ENCODE measurements at regions not wholly inside any gene's neighbourhood (a gene's known extent, or its start where the extent isn't known, plus 50 kb on each side); places are given as distances from the start of the nearest gene placed in this dataset.

DNA sequence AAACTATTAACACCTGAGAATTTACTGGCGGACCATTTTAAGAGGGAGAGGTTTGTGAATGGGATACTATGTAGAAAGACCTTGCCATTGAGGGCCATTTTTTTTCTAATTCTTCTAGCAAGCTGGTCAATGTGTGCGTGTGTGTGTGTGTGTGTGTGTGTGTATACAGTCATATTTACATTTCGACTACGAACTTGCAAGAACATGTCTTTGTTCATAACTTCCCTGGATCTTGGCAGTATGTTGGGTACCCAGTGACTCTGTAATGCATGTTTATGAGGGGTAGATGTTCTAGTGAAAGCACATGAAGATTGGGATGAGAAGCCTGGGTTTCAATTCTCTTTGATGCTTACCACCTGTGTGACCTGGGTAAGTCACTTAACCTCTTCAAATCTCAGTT is 133.6 kb downstream of the UBE2E3 start:
- no peak for DNase-seq (ENCODE audit: low spot score)

DNA sequence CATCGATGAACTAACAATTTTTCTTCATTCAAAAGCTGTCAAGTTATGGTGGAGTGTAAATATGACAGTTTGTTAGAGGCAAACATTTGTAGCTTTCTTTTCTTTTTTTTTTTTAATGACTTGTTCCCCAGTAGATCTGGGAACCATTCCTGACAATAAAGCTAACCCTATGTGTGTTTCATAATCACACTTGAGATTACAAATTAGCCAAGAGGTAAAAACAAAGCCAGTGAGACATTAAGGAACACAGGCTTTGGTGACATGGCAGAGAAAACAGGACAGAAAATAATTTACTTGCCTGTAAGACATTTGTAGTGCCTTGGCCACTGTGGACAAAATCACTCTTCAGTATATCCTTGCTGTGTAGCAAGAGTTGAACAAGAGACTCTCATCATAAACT is 135.9 kb downstream of the UBE2E3 start:
- no peak for DNase-seq (ENCODE audit: low spot score)

DNA sequence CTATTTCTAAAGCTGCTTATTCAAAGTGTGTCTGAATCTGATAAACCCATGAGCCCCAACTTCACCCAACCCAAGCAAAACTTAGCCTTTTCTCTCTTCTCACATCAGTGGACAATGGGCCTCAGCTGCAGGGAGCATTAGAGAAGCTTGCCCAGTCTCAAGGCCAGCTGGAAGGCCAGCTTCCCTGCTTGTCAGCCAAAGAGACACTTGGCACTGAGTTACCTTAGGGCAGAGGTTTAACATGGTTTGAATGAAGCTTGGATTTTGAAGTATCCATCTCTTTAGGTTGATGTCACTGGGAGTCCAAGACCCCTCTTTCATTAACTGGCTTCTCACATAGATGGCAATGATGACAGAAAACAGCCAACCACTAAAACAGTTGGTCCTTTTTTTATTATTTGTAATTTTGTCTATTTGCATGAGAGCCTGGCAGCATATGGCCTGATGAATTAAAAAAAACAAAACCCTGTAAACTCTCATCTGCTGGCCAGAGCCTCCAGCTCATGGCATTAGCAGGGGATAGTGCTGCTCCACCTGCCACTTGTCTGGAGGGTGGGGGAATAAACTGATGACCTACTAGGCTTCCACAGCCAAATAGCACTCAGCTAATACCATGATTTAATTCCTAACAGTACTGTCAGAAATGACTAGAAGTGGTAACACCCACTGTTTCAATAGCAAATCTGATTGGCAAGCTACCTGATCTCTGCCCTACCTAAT is 137.0 kb downstream of the UBE2E3 start:
- peak; percentile 83 for DNase-seq (ENCODE audit: low spot score)

DNA sequence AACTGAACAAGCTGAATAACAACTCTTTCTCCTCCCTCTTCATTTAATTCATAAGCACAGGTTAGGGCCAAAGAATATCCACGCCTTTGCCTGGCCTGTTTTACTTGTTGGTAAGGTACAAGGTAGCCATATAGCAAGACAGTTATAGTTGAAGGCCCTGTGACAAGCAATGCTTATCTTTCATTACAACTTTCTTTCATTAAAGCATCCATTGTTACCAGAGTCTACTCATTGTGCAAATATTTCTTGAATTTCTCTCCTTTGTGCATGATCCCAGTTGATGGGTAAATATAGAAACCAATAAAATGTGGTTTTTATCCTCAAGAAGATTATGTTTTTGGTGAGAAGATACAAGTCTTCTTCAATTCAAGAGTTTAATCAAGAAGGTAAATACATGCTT is 140.2 kb downstream of the UBE2E3 start:
- DNase-seq (ENCODE audit: low spot score): no peak

GRCh38 chr2:181121996-181122395 is 141.6 kb downstream of the UBE2E3 start:
- no peak for DNase-seq (ENCODE audit: low spot score)

DNA sequence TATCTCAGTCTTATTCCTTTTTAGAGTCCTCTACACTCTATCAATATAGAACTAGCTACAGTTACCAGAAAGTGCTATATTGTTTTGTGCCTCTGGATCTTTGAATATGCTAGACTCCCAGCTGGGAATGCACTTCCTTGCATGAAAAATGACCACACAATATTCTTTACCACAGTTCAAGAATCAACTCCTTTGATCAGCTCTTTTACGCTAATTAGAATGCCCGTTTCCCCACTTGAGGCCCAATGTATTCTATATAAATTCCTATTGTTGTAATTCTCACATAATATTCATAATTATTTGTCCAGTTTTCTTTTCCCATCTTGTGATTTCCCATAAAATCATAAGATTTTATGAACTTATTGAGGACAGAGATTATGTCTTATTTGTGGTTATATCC is 142.2 kb downstream of the UBE2E3 start:
- DNase-seq (ENCODE audit: low spot score): no peak

DNA sequence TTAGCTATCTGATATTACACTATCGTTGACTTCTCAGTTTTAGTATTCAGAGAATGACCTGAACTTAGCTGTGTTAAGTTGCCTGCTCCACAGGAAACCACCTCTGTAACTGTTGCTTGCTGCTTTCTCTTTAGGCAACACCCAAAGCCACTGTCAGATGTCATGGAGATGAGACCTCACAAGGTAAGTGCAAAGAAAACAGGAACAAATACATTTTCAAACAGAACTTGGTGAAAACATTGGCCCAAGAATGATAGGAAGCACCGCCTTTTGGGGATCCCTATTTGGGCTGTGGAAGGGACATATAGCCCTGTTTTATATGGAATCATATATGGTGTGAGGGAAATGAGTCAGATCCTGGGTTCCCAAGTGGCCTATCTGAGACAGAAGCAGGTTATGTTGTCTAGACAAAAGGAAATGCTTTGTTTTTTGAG is 143.4 kb downstream of the UBE2E3 start:
- no peak for DNase-seq (ENCODE audit: low spot score)

DNA sequence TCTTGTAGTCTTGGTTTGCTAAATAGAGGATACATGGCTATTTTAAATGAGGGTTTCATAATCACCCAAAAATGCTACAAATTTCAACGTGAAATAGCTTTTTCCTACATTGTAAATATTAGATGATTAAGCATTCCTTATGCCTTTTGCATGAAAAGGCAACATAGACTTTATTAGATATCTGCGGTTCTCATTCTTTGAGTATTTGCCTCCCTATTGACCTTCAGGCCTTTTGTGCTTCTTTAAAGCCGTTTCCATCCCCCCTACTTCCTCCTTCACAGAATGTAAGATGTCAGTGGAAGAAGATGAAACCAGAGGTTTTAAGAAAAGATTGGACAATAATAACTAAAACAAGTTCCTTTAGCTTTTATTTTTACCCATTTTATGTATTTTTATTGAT is 144.1 kb downstream of the UBE2E3 start:
- DNase-seq (ENCODE audit: low spot score): no peak

DNA sequence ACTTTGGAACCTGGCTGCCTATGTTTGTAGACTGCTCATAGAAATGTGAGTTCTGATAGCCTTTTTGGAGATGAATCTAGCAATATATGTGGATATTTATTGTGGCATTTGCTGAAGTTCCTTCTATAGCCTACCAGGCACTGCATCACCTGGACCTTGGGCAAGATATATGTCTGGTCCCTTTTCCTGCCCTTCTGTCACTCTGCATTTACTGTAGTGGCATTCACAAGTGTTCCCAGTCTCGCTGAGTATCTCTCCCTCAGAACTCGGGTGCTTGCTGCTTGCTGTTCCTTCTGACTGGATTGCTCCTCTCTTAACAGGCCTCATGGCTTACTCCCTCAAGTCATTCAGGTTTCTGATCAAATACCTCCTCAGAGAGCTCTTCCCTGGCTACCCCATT is 145.0 kb downstream of the UBE2E3 start:
- no peak for DNase-seq (ENCODE audit: low spot score)

- DNase-seq (ENCODE audit: low spot score): no peak
These were observed 146.0 kb downstream of the UBE2E3 start for GRCh38 chr2:181126311-181126868.

DNA sequence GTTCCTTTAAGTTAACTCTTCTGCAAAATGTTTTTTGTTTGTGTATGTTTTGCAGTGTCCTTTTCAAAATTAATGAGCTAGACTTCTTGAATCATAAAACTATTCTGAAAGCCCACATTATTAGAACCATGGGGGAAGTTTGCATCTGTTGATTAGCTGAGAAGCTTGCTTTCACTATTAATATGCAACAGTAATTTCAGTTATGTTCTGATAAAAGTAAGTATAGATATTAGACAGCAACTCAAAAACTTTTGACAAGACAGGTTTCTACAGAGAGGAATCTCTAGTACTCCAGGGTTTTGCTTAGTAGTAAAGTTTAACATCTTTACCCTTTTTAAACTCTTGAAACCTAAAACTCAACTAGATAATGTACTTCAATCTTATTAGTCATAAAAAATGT is 147.8 kb downstream of the UBE2E3 start:
- DNase-seq (ENCODE audit: low spot score): no peak

DNA sequence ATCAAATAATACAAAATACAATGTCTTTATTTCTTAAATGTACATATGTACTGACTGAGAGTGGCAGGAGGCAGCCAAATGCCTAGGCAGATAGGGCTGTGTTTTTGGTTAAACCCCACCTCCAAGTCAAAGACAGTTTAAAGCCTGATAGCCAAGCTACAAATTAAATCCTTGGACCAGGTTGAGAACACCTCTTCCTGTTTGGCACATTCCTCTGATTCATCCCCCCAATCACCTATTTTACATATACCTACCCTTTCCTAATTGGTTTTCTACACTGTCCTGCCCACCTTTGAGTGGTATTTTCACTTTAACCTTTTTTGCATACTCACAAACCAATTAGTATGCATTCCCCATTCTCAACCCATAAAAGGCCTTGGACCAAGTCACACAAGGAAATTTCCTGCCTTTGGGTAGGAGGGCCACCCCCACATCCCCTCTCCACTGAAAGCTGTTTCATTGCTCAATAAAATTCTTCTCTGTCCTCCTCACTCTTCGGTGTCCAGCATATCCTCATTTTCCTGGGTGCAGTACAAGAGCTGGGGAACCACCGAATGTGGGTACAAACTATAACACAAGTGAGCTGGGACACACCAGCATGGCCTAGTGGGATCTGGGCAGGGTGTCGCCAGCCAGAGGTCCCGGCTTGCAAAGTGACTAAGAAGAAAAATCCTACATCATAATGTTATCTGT is 149.1 kb downstream of the UBE2E3 start:
- no peak for DNase-seq (ENCODE audit: low spot score)

DNA sequence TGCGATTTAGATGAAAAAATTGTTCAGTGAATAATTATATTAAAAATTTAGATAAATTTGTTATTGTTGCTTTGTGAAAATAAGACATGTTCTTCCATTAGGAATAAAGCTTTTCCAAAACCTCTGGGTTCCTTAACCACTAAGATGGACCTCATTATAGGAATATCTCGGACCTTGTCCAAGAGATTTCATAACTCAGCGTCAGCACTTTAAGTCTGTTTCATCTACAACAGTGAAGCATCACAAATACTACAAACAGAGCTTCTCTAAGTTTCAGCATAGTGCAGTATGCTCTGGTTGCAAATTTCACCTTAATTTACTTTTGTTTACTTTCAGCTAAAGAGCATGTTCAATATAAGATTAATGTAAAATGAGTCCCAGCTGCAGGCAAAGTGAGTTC is 150.3 kb downstream of the UBE2E3 start:
- DNase-seq (ENCODE audit: low spot score): no peak

GRCh38 chr2:181131584-181131983 is 151.2 kb downstream of the UBE2E3 start:
- DNase-seq (ENCODE audit: low spot score): no peak

DNA sequence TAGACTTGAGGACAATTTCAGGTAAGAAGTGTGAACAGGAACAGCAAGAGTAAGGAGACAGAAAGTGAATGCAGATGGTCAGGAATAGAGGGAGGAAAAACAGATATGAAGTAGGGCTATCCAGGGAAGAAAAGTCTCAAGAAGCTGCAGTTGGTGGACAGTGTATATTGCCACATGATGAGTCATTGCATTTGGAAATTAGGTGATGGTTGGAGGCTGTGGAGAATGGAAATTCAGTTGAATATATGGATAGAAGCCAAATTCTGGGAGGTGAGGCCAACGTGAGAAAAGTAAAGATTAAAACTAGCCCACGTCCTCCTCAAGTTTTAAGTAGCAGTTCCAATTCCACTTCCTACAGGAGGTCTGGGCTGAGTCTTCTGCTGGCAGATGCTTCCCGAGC is 158.4 kb downstream of the UBE2E3 start:
- no peak for DNase-seq (ENCODE audit: low spot score)

DNA sequence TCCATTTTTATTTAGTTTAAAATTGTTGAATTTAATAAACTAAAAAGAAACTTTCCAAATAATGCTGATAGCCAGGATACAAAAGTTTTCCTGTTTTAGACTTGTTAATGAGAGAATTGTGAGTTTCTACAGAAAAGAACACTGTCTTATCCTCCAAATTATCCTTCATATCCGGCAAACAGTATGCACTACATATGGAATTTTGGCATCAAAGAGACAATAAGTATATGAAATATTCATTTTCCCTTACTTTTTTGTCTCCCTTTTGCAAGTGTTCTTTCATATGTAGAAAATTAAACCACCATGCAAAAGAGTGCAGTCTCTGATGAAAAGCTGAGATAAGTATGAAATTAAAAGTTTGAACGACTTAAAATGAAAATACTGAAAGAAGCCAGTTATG is 159.4 kb downstream of the UBE2E3 start:
- DNase-seq (ENCODE audit: low spot score): no peak

DNA sequence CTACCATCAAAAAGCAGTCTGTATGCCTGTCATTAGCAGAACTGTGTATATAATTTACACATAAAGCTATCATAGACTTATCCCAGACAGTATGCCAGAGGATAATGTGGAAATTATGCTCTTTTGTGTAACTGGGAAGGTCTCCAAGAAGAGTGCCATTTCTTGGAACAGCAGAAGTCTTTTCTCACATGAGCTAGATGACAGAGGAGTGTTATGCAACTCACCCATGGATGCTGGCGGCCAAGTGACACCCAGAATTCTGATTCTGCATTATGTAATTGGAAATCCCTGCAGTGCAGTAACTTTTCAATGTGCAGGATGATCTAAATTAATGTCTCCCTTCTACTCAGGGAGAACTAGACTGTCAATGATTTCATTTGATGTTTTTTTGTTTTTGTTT is 160.0 kb downstream of the UBE2E3 start:
- no peak for DNase-seq (ENCODE audit: low spot score)

GRCh38 chr2:181140928-181141327 is 160.5 kb downstream of the UBE2E3 start:
- DNase-seq (ENCODE audit: low spot score): no peak

DNA sequence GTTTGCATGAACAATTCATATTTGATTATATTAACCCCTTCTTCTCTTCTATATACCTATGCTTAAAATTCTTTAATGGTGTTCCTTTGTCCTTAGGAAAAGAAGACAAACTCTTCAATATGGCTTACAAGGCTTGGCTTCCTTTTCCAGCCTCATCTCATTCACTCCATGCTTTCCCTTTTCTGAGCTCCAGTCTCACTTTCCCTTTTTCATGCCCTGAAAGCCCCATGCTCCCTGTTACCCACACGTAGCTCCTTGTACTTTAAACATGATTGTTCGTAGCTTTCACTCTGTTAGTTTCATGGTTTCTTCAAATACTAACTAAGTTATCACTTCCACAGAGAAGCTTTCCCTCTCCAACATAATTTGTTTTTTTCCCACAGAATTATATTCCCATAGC is 161.3 kb downstream of the UBE2E3 start:
- DNase-seq (ENCODE audit: low spot score): no peak

DNA sequence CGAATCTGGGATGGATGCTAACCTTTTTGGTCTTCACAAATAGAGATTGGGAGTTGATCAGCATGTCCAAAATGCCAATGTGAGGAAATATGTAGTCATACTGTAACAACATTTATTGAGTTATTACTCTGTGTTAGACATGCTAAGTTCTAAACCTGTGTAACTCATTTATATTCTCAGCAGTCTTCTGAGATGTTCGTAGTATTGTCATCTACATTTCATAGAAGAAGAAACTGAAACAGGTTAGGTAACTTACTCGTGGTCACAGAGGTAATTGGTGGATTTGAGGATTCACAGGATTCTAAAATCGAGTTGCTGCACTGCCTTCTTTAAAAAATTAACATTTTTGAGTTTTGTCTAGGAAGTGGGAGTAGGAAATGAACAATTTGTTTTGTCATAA is 162.1 kb downstream of the UBE2E3 start:
- no peak for DNase-seq (ENCODE audit: low spot score)

- no peak for DNase-seq (ENCODE audit: low spot score)
These were observed 163.4 kb downstream of the UBE2E3 start for GRCh38 chr2:181143790-181144300.

DNA sequence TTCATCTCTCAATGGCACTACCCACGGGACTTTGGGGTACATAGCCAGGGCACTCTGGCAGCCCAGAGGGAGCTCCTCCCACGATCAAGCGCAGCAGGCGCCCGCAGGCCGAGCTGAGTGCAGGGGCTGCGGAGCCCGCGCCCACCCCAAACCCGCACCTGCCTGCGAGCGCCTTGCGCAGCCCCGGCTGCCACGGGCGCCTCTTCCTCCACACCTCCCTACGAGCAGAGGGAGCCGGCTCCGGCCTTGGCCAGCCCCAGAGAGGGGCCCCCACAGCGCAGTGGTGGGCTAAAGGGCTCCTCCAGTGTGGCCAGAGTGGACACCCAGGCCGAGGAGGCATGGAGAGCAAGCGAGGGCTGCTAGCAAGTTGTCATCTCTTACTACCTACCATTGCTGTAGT is 165.2 kb downstream of the UBE2E3 start:
- no peak for DNase-seq (ENCODE audit: low spot score)

DNA sequence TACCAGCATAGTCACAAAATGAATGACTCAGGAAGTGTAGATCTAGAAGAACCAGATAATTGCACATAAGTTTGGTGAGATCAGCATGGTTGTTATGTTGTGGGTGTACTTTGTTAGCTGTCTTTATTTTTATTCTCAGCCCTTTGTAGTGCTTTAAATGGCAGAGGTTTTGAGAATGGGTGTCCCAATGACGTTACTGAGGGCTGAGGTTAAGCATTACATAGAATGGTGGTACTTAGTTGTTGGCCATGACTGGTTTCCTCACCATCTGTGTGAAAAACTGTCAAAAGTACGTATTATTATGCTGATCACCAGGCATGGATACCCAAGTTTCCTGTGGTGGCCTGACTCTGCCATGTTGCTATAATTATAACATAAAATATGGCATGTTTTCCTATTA is 165.8 kb downstream of the UBE2E3 start:
- DNase-seq (ENCODE audit: low spot score): no peak

All from cerebellar cortex (tissue), 1 donor.